ENCODE measurements at regions not wholly inside any gene's neighbourhood (a gene's known extent, or its start where the extent isn't known, plus 50 kb on each side); places are given as distances from the start of the nearest gene placed in this dataset.
A peak's percentile ranks its signal among the peaks of the same experiment; 100 is the strongest.
"Not testable (repeated sequence)": the region's sequence is repeated elsewhere in the genome, so short reads cannot be mapped to it uniquely, and the experiment has no call there.

DNA sequence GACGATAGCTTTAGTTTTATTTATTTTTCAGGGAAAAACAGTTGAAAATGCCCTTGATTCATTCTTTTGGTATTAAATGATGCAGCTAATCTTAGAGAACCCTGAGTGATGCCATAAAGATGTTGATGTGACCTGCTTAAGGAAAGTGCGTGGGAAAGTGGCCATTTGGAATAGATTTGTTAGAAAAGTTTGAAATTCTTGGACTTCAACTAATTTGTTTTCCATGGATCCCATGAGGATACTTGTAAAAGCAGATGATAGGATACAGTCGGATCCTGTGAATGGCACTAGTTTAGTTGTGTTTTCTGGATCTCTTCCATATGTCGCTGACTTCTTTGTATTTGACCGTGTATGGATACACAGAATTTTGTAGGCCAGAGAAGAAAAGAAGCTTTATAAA is 69.0 kb downstream of the SEPTIN7 start:
- CTCF ChIA-PET: interaction anchor here (0.6 kb wide), 1 partner anchor 20 kb away, joined by 3 read pairs; no protein-coding TSS in a partner anchor
- POLR2A ChIA-PET: no interaction called here
- TF ChIP-seq, protein P1, sequence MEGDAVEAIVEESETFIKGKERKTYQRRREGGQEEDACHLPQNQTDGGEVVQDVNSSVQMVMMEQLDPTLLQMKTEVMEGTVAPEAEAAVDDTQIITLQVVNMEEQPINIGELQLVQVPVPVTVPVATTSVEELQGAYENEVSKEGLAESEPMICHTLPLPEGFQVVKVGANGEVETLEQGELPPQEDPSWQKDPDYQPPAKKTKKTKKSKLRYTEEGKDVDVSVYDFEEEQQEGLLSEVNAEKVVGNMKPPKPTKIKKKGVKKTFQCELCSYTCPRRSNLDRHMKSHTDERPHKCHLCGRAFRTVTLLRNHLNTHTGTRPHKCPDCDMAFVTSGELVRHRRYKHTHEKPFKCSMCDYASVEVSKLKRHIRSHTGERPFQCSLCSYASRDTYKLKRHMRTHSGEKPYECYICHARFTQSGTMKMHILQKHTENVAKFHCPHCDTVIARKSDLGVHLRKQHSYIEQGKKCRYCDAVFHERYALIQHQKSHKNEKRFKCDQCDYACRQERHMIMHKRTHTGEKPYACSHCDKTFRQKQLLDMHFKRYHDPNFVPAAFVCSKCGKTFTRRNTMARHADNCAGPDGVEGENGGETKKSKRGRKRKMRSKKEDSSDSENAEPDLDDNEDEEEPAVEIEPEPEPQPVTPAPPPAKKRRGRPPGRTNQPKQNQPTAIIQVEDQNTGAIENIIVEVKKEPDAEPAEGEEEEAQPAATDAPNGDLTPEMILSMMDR (IDR thresholded peaks at IDR 0.05; ENCODE audit: insufficient read depth, low read depth, low read length): no peak
- no peaks in the 10 kb centered on the region for H3K27me3 ChIP-seq (ENCODE audit: control insufficient read depth, insufficient read depth, low read length)
- no peak overlapping the region for H3K4me3 ChIP-seq (ENCODE audit: low read depth, low read length)
- DNase-seq (ENCODE audit: low read depth): peak; percentile 79
- no peaks in the 10 kb centered on the region for H3K36me3 ChIP-seq (ENCODE audit: control insufficient read depth, insufficient read depth, low read length)

DNA sequence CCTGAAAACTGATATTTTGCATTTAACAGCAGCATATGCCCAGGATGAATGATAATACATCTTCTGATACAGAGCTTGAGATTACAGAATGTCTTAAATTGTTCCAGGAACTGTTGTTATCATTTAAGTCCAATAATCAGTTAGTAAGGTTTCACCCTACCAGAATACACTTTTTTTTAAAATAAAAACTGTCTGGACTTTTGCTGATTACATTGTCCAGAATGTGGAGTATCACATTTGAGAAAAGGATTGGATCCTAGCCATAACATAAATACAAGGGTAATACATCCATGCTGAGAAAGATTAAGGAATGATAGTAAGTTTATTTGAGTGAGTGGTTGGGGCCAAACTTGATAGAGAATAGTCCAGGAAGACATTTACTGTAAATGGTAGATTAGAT is 71.0 kb downstream of the SEPTIN7 start:
- POLR2A ChIA-PET: no interaction called here
- Histone ChIP-seq H3K36me3 (ENCODE audit: control insufficient read depth, insufficient read depth, low read length) (no peaks in the 10 kb centered on the region), H3K27me3 (ENCODE audit: control insufficient read depth, insufficient read depth, low read length) (no peaks in the 10 kb centered on the region), H3K4me3 (ENCODE audit: low read depth, low read length) (no peak overlapping the region)
- TF ChIP-seq, protein P1 (IDR thresholded peaks at IDR 0.05; ENCODE audit: insufficient read depth, low read depth, low read length): no peak
- no peak for DNase-seq (ENCODE audit: low read depth)
- CTCF ChIA-PET: no interaction called here

DNA sequence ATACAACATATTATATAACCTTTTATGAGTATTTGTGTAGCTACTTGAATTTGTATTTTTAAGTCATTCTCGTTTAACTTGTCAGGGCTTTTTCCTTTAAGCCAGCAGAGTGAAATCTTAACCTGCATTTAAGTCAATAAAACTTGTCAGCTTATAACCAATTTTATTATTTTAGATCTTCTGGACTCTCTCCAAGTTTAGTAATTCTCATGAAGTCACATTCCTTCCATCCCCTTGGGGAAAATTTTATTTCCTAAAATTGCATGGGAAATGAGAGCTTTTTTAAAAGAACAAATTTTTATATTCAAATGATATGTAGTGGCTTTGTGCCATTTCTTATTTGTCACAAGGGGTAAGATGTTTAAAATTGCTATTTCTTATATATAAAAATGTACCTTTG is 74.0 kb downstream of the SEPTIN7 start:
- no peak for DNase-seq (ENCODE audit: low read depth)
- H3K27me3 ChIP-seq (ENCODE audit: control insufficient read depth, insufficient read depth, low read length): no peaks in the 10 kb centered on the region
- CTCF ChIA-PET: no interaction called here
- POLR2A ChIA-PET: no interaction called here
- H3K36me3 ChIP-seq (ENCODE audit: control insufficient read depth, insufficient read depth, low read length): no peaks in the 10 kb centered on the region
- H3K4me3 ChIP-seq (ENCODE audit: low read depth, low read length): no peak overlapping the region
- TF ChIP-seq, protein P1 (IDR thresholded peaks at IDR 0.05; ENCODE audit: insufficient read depth, low read depth, low read length): no peak

DNA sequence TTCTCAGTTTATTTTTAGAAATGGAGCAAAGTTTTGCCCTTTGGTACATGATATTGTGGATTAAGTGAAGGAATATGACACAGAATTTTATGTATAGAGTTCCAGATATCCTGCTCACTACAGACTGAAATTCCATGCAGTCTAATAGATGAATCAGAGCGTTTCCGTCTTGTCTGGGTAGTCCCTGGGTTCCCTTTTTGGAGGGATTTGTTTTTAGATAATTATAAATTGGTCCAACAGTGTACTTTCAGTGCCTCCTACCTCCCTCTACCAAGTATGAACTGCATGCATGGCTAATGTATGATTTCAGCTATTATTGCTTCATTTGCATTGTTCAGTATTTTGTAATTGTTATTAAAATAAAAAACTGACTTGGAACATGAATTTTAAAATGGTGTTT is 74.4 kb downstream of the SEPTIN7 start:
- TF ChIP-seq, protein P1 (IDR thresholded peaks at IDR 0.05; ENCODE audit: insufficient read depth, low read depth, low read length): no peak
- Histone ChIP-seq H3K36me3 (ENCODE audit: control insufficient read depth, insufficient read depth, low read length) (no peaks in the 10 kb centered on the region), H3K4me3 (ENCODE audit: low read depth, low read length) (no peak overlapping the region), H3K27me3 (ENCODE audit: control insufficient read depth, insufficient read depth, low read length) (no peaks in the 10 kb centered on the region)
- DNase-seq (ENCODE audit: low read depth): no peak
- ChIA-PET POLR2A (no interaction called here), CTCF (no interaction called here)

DNA sequence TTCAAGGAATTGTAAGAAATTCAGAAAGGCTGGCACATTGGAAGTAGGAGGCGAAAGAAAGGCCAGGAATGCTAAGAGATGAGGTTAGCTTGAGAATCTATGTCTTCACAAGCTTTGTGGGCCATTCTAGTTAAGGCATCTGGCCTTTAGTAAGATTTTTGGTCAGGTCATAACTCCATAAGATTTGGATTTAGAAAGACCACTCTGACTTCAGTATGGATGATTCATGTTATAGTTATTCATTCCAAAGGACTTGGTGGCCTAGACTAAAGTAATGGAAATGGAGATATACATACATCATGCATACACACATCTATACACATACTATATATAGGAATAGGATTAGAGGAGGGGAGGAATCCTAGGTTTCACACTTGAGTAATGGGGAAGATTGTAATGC is 77.5 kb downstream of the SEPTIN7 start:
- ChIA-PET CTCF (interaction anchor here (0.9 to 1.3 kb wide), 3 partner anchors 53 to 169 kb away, joined by 3 to 4 read pairs (median 4); no protein-coding TSS in a partner anchor), POLR2A (no interaction called here)
- no peaks in the 10 kb centered on the region for H3K36me3 ChIP-seq (ENCODE audit: control insufficient read depth, insufficient read depth, low read length)
- no peaks in the 10 kb centered on the region for H3K27me3 ChIP-seq (ENCODE audit: control insufficient read depth, insufficient read depth, low read length)
- no peak overlapping the region for H3K4me3 ChIP-seq (ENCODE audit: low read depth, low read length)
- TF ChIP-seq, protein P1 (IDR thresholded peaks at IDR 0.05; ENCODE audit: insufficient read depth, low read depth, low read length): no peak
- DNase-seq (ENCODE audit: low read depth): no peak

DNA sequence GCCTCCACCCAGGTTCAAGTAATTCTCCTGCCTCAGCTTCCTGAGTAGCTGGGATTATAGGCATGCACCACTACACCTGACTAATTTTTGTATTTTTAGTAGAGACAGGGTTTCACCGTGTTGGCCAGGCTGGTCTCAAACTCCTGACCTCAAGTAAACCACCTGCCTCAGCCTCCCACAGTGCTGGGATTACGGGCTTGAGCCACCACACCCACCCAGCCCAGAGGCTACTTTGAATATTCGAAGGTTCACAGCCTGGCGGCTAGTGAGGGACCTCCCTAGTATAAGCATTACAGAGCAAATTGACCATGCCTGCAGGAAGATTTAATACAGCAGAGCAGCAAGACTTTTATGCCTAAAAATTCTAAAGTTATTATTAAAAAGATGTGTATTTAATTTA is 86.6 kb downstream of the SEPTIN7 start:
- POLR2A ChIA-PET; H3K27me3 ChIP-seq (ENCODE audit: control insufficient read depth, insufficient read depth, low read length); H3K36me3 ChIP-seq (ENCODE audit: control insufficient read depth, insufficient read depth, low read length); CTCF ChIA-PET; DNase-seq (ENCODE audit: low read depth); H3K4me3 ChIP-seq (ENCODE audit: low read depth, low read length): not testable (repeated sequence)

Data from BJ (cell line).